ENCODE measurements at regions not wholly inside any gene's neighbourhood (a gene's known extent, or its start where the extent isn't known, plus 50 kb on each side); places are given as distances from the start of the nearest gene placed in this dataset.

- TF ChIP-seq POLR2A (IDR thresholded peaks at IDR 0.05; ENCODE audit: low read length) (no peak), GATA1 (IDR thresholded peaks at IDR 0.05; ENCODE audit: low read depth, low read length) (no peak)
These were observed 217.0 kb downstream of the TLE3 start for GRCh38 chr15:69880571-69881301.
